Uterus (tissue), 2 donors: ENCODE measurements at regions not wholly inside any gene's neighbourhood (a gene's known extent, or its start where the extent isn't known, plus 50 kb on each side); places are given as distances from the start of the nearest gene placed in this dataset.

Source experiments
- POLR2A ChIP-seq, 2 donors: fragments of 450-650 bp; IDR thresholded peaks; one replicate each; pipeline ENCODE4 v1.6.1; 2016; ENCODE audit warnings: antibody characterized with exemption in 2 of 2, mild to moderate bottlenecking in 1 of 2, moderate library complexity in 1 of 2
- TF ChIP-seq, protein P1 (sequence below), 4 experiments: fragments of 200-600 bp in 2 of 4; fragments of 450-650 bp in 2 of 4; sonication (generic) in 2 of 4; IDR thresholded peaks; one replicate each; pipeline ENCODE4 v1.5.1; 2016 to 2019; ENCODE audit warnings: antibody characterized with exemption in 4 of 4, mild to moderate bottlenecking in 2 of 4, moderate library complexity in 1 of 4

GRCh38 chr14:84686550-84686949 lies 843.4 kb upstream of the FLRT2 start:
- TF ChIP-seq, protein P1, sequence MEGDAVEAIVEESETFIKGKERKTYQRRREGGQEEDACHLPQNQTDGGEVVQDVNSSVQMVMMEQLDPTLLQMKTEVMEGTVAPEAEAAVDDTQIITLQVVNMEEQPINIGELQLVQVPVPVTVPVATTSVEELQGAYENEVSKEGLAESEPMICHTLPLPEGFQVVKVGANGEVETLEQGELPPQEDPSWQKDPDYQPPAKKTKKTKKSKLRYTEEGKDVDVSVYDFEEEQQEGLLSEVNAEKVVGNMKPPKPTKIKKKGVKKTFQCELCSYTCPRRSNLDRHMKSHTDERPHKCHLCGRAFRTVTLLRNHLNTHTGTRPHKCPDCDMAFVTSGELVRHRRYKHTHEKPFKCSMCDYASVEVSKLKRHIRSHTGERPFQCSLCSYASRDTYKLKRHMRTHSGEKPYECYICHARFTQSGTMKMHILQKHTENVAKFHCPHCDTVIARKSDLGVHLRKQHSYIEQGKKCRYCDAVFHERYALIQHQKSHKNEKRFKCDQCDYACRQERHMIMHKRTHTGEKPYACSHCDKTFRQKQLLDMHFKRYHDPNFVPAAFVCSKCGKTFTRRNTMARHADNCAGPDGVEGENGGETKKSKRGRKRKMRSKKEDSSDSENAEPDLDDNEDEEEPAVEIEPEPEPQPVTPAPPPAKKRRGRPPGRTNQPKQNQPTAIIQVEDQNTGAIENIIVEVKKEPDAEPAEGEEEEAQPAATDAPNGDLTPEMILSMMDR (IDR thresholded peaks at IDR 0.05) = no peak
- TF ChIP-seq POLR2A (IDR thresholded peaks at IDR 0.05) = no peak
